SU-DHL-6 (cell line): ENCODE measurements at regions not wholly inside any gene's neighbourhood (a gene's known extent, or its start where the extent isn't known, plus 50 kb on each side); places are given as distances from the start of the nearest gene placed in this dataset.

Source experiments
- EZH2phosphoT487 ChIP-seq: fragments of 200-600 bp; sonication (generic), shearing (Covaris generic); conservative IDR thresholded peaks from 2 replicates; pipeline ENCODE4 v1.6.1; 2018; ENCODE audit warnings: mild to moderate bottlenecking, antibody characterized with exemption, low read length, moderate library complexity, mixed read lengths
- TF ChIP-seq, protein P1 (sequence below): fragments of 200-600 bp; sonication (generic); IDR thresholded peaks from one replicate; pipeline ENCODE4 v1.5.1; 2017; ENCODE audit warnings: antibody characterized with exemption, mild to moderate bottlenecking, low read length, moderate library complexity; ENCODE audit not compliant: insufficient read depth, poor library complexity, severe bottlenecking

DNA sequence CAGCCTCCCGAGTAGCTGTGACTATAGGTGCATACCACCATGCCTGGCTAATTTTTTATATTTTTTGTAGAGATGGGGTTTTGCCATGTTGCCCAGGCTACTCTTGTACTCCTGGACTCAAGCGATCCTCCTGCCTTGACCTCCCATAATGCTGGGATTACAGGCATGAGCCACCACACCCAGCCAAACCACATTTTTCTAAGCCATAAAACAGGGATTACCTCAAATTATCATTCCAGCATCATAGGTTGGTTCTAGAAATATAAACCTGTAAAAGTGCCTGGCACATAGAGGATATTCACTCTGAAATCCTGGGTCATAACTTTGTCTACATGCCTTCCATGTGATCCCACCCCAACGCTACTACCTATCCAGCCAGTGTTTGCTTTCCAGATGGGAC lies 59.4 kb upstream of the JAK1 start:
- TF ChIP-seq, protein P1, sequence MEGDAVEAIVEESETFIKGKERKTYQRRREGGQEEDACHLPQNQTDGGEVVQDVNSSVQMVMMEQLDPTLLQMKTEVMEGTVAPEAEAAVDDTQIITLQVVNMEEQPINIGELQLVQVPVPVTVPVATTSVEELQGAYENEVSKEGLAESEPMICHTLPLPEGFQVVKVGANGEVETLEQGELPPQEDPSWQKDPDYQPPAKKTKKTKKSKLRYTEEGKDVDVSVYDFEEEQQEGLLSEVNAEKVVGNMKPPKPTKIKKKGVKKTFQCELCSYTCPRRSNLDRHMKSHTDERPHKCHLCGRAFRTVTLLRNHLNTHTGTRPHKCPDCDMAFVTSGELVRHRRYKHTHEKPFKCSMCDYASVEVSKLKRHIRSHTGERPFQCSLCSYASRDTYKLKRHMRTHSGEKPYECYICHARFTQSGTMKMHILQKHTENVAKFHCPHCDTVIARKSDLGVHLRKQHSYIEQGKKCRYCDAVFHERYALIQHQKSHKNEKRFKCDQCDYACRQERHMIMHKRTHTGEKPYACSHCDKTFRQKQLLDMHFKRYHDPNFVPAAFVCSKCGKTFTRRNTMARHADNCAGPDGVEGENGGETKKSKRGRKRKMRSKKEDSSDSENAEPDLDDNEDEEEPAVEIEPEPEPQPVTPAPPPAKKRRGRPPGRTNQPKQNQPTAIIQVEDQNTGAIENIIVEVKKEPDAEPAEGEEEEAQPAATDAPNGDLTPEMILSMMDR = no peak
- TF ChIP-seq EZH2phosphoT487 = no peak
